GDM1 (cell line): ENCODE measurements at regions not wholly inside any gene's neighbourhood (a gene's known extent, or its start where the extent isn't known, plus 50 kb on each side); places are given as distances from the start of the nearest gene placed in this dataset.
"Not testable (repeated sequence)": the region's sequence is repeated elsewhere in the genome, so short reads cannot be mapped to it uniquely, and the experiment has no call there.

Experiments used
- DNase-seq: peaks from one replicate; lab custom pipeline; 2025; lab: John Stamatoyannopoulos, UW

DNA sequence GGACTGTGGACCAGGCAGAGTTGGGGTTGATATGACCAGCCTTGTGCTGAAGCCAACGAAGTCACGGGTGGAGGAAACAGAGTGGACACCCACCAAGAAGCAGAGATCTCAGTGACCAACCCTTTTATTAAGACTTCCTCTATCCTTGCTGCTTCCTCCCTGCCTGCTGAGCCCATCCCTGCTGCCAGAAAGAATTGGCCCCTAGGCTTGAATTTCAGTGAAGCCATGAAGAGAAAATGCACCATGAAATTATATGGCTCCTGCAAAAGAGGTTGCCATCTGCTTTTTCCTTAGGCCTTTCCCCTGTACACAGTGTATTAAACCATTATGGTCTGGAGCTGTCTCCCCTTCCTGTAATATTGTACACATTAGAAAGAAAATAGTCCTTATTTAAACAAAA, 246.7 kb downstream of the HS3ST3B1 start:
- DNase-seq = no peak

DNA sequence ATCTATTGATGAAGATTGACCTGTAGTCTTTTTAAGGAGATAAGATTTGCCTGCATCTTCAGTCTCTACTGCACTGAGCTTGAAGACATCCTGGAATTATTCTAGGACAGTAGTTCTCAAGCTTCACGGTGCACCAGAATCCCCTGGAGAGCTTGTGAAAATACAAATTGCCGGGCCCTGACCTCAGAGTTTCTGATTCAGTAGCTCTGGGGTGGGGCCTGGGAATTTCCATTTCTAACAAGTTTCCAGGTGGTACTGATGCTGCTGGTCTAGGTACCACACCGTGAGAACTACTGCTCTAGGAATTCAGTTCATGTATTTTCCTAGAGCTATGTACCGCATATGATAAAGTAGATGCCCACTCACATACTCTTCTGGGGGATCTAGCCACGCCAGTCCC, 246.1 kb downstream of the HS3ST3B1 start:
- no peak for DNase-seq

DNA sequence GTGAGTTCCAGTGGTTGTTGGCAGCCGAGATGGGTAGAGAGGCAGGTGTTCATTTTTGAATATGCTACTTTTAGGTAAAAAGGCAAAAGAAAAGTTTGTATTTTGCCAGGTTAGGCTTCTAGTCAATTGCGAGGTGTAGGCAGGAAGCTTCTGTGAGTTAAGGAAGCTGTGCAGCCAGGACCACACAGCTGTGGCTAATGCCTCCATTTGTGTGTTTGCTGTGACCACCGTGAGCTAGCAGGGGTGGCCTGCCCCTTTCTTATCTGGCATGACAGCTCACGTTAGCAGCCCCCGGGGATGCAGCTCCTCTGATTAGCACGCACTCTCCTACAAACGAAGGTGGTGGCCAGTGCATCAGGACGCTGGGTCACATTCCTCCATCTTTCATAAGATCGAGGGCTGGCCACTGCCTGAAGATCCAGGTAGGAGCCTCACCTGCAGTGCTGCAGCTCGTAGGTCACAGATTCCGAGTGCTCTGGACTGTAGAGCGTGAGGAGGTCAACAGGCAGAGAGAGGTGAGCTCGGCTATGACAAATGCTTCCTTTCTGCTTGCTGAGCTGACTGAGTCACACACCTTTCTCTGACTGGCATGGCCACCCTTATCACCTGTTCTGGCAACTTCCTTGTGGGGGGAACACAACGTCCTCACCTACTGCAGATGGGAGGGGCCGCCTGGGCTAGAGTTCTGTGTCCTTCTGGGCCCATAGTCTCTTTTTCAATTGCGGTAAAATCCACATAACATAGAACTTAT, 244.4 kb downstream of the HS3ST3B1 start:
- no peak for DNase-seq

DNA sequence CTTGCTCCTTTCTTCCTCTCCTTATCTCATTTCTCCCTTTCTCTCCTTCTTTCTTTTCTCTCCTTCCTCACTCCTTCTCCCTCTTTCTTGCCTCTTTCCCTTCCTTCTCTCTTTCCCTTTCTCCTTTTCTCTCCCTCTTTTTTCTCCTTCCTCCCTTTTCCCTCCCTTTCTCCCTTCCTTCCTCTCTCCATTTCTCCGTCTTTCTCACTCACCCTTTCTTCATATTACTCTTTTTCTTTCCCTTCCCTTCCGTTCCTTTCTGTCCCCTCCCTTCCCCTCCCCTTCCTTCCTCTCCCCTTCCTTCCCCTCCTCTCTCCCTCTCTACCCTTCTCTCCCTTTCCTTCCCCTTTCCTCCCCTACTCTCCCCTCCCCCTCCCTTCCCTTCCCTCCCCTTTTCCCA, 240.8 kb downstream of the HS3ST3B1 start:
- no peak for DNase-seq

DNA sequence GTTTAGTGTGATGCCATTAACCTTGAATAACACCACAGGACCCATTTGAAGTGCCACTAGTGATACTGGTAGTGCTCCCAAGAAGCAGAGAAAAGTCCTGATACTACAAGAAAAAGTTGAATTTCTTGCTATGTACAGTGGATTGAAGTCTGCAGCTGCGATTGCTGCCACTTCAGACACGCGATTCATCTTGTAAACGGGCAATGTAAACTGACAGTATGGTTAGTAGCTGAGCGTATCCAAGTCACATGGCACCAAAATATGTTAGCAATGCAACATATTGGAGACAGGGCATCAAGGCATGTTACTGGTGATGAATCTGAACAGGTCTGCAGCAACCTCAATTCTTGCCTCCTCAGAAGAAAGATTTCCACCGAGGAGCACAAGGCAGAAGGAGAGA, 238.9 kb downstream of the HS3ST3B1 start:
- DNase-seq = no peak

DNA sequence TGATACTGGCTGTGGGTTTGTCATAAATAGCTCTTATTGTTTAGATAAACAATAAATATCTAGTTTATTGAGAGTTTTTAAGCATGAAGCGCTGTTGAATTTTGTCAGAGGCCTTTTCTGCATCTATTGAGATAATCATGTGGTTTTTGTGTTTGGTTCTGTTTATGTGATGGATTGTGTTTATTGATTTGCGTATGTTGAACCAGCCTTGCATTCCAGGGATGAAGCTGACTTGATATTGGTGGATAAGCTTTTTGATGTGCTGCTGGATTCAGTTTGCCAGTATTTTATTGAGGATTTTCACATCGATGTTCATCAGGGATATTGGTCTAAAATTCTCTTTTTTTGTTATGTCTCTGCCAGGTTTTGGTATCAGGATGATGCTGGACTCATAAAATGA, 231.4 kb downstream of the HS3ST3B1 start:
- not testable (repeated sequence) for DNase-seq

DNA sequence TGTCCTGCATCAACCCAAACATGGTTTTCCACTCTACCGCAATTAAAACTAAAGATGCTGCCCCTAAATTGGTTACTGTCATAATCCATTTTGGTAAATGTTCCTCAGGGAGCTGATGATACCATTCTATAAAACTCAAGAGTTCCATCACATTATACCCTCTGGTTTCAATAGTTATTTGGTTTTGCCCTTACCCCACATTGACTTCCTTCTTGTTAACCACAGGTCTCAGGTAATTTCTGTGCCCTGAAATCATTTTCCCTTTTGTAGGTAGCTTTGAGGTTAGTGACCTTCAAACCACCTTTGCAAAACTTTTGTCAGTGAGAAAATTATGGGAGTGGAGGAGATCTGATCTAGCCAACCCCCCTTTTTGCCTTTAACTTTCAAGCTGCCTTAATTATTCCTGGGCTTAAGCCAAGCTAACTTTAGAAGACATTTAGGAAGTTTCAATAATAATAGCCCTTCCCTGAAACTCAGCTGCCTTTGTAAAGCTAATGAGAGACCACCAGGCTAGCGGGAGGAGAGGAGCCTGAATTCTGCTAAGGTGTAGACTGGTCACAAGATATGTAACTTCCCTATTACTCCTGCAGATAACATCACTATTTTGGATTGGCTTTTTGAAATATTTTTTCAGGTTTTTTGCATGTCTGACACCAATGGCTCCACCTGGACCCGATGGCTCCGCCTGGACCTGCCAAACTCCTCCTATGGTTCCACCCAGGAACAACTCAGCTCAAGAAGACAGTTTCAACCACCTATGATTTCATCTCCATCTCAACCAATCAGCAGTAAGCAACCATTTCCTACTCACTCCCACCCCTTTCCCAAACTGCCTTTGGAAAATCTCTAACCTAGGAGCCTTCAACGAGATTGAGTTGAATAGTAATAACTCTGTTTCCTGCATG, 224.9 kb downstream of the HS3ST3B1 start:
- no peak for DNase-seq

DNA sequence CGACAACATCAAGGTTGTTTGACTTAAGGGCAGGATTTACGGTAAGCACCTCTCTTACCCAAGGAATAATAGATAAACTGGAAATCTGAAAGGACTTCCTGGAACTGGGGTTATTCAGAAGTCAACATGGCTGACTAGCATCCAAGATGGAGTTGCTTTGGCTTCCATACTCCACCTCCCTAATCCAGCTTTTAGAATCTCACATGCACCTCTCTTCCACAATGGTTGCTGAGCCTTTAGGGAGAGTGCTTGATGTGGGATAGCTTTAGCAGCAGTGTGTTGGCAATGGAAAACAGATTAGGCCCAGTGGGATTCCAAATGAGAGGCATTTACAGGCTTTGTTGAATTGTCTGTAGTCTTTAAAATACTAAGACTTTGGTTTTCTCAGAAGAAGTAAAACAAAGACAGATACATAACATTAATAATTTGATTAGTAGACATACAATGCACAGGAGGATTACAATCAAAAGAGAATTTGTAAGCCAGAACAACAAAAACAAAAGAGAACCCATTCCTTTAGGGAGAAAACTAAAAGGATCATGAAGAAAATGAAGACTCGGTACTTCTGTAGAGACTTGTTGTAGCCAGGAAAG, 222.0 kb downstream of the HS3ST3B1 start:
- no peak for DNase-seq

DNA sequence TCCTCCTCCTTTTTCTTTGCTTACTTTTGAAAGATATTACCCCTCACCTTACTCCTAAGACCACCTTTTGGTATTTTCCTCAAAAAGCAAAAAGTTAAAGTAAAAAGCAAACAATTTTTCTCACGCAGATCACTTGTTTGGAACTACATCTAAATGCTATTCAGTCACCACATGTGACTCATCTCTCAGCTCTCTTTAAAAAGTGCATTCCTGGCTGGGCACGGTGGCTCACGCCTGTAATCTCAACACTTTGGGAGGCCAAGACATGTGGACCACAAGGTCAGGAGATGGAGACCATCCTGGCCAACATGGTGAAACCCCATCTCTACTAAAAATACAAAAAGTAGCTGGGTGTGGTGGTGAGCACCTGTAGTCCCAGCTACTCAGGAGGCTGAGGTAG, 218.0 kb downstream of the HS3ST3B1 start:
- DNase-seq = not testable (repeated sequence)

DNA sequence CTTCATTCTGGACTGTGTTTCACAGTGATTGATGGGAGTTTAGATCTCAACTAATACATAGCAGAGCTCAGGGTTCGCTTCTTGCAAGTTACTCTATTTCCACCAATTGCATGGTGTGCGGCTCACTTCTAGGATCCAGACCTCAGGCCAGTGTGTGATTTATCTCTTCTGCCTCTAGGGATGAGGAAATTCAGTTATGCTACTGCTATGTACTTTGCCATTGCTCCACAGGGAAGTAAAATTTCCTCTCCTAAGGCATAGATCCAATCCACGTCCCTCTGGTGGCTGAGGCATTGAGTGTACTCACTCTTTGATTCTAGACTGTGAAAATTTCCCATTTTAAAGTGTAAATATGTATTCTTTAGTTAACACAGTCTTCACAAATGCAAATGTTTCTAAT, 214.1 kb downstream of the HS3ST3B1 start:
- no peak for DNase-seq

DNA sequence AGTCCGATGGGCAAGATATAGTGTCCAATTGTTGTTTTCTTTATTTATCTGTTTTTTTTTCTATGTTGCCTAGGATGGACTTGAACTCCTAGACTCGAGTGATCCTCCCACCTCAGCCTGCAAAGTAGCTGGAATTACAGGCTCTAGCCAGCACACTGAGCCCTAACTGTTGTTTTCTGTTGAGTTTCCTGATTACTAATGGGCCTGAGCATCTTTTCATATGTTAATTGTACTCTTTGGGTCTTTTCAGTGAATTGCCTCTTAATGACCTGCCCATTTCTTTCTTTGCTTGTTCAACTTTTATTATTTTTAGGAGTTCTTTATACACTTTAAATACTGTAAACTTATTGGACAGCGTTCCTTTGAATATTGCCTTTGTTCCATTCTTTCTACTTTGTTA, 213.0 kb downstream of the HS3ST3B1 start:
- no peak for DNase-seq

DNA sequence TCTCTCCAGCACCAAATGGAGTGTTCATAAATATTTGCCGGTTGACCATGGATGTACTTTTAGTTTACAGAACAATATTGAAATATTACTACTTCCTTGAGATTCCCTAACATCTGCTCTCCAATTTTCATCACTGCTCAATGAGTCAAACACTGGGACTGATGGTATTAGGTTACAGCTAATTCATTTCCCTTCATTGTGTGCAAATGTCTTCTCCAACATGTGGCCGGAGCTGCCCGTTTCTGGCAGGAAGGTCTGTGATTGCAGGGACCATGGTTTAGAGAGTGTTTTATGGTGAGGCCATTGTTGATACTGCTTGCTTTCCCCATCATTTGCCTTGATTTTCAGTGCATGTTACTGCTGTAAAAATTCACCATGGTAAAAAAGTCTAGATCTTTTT, 209.3 kb downstream of the HS3ST3B1 start:
- DNase-seq = no peak

DNA sequence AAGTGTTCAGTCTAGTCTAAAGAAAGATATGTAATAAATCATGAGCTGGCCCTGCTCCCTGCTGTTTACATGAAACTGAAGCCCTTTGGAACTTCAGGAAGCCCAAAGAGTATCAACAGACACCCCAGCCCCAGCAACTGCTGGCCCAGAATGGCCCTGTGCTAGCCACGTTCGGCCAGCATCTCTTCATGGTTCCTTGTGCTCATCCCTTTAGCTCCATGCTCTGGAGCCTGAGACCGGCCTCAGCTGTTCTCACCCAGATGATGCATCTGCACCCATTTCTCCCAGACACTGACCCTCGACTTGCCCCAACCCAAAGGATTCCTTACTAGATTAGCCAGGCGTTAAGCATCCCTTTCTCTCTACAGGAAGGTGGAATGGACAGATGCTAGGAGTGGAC, 207.3 kb downstream of the HS3ST3B1 start:
- DNase-seq = no peak

DNA sequence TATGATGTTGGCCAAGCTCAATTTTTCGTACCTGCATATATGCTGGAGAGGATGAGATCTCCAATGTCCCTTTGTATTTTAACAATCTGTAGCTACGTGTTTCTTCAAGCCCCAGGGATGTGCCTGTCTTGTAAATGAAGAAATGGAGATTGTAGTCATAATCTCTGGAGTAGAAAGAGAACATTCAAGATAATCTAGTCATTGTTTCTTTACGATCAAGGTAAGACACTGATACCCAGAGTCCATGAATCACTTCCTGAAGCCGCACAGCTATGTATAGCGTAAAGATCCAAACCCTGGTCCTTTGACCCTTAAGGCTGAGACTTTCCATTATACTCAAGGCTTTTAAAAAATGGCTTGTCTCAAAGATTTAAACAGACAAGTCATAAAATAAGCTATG, 205.5 kb downstream of the HS3ST3B1 start:
- DNase-seq = no peak

DNA sequence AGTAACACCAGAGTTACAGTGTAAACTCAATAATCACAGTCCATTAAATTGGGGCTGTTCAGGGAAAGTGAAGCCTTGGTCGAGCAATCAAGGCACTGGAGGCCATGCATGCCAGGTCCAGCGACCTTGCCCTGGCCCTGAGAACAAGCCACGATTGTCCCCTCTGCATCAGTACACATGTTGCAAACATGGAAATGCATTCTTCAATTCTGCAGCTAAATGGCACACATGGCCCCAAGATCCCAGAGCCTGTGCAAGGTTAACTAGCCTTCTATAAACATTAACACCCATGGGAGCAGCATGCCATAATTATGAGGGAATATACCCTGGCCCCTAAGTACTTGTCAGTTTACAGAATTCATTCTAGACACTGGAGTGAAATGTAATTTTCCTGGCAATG, 204.7 kb downstream of the HS3ST3B1 start:
- DNase-seq = no peak

DNA sequence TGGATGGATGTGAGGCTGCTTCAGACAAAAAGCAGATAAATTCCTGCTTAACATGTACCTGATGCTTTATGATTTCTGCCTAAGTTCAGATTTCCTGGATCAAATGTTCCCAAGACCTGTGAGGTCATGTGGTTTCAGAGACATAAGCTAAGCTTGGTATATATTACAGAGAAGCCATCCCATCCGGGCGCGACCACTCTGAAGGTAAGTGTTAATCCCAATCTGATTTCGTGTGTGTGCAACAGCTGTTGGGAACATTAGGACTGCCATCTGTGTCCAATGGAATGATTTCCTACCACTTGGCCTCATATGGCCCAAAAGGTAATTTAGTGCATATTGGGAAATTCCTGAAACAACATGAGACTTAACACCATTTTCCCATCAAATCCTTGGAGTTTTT, 199.1 kb downstream of the HS3ST3B1 start:
- DNase-seq = no peak

DNA sequence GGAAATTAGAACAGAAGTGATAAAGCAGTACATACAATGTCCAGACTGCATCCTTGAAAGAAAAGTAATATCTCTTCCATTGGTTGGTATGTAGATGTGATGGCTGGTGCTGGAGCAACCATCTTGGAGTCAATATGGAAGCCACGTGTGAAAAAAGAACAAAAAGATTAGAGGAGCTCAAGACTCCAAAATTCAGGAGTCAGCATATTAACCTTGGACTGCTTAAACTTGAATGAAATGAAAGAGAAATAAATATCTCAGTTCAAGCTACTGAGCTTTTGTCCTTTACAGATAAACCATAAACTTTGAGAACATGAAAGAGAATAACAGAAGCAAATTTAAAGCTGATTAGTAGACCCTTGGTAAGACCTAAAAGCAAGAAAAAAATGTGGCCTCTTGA, 197.9 kb downstream of the HS3ST3B1 start:
- DNase-seq = no peak

DNA sequence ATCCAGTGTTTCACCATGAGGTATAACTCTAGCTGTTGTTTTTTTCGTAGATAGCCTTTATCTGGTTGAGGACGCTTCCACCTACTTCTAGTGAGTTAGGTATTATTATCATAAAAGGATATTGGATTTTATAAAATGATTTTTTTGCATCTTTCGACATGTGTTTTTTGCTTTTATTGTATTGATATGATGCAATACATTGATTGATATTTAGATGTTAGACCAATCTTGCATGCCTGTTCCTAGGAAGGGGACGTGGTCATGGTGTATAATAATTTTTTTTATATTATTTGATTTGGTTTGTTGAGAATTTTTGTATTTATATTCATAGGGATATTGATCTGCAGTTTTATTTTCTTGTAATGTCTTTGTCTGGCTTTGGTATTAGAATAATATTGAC, 193.3 kb downstream of the HS3ST3B1 start:
- DNase-seq = no peak

DNA sequence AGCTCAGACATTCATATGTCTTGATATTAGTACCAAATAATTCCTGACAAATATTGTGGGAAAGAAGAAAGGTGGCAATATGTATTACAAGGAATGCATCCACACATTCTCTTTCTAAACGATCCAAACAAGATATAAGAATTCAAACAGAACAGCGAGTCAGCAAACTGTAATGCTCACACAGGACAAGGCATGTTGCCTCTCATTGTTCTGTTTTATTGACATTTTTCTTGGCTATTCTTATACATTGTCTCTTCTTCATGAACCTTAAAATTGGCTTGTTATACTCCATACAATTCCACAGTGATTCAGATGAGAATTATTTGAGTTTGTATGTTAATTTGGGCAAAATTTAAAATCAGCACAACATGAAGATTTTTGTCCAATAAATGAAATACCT, 189.1 kb downstream of the HS3ST3B1 start:
- DNase-seq = no peak

DNA sequence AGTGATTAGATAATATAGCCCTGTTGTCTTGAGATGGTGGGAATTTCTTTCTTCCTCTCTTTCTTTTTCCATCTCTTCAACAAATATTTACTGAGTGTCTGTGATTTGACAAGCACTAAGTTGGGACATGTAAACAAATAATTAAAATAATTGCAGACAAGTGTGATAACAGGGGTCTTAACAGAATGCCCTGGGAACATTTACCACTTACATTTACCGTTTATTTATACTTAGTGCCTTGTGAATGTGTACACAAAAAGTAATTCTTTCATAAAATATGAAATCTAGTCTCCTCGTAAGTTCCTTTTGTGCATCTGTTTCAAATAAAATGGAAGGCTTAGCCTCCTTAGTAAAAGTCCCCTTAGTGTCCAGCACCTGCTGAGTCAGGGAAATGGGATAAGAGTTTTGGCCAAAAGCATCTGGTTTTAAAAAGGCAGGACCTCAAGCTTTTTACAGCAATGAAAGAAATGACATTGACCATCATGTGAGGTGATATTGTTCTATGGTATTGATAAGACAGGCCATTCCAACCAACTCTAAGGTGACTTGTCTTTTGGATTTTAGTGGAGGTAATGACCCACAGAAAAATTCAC, 188.2 kb downstream of the HS3ST3B1 start:
- DNase-seq = no peak

DNA sequence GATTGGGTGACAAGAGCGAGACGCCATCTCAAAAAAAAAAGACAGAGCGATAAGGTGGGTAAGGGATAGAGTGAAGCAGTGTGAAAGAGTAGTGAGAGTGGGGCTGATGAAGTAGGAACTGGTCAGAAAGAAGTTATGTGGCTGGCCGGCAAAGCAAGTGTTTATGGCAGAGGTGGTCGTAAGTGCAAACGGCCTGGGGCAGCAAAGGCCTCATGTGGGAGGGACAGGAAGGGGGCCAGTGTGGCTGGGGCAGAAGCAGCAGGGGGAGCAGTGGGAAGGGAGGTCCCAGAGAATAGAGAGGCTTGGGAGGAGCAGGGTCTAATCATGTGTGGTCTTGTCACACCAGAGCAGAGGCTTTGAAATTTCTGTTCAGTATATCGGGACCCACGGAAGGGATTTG, 186.2 kb downstream of the HS3ST3B1 start:
- no peak for DNase-seq

DNA sequence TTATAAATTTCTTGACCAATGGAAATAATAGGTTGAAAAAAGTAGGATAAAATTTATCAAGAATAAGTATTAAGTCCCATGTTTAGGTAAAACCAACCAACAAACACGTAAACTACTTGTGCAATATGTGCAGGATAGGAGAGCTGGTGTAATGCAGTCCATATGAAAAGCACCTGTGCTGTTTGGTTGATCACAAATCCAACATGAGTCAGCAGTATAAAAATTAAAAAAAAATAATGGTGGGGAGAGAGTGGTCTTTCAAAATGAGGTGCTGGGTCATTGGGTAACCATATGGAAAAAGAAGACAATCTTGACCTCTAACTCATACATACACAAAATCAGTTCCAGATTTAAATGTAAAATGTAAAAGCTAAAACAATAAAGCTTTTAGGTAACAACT, 181.8 kb downstream of the HS3ST3B1 start:
- DNase-seq = no peak

DNA sequence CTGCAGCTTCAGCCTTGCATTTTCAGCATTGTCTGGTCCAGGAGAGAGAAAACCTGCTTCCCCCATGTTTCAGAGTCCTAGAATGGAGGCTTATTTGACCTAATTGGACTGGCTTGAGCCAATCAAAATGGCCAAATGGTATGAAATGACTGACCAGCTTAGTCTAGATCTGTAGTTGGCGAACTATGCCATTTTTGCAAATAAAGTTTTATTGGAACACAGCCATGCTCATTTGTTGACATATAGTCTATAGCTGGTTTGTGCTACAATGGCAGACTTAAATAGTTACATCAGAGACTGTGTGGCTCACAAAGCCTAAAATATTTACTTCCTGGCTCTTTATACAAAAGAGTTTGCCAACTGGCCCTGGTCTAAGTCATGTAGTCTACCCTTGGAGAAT, 180.8 kb downstream of the HS3ST3B1 start:
- DNase-seq = no peak
